Body of pancreas (tissue), 4 donors: ENCODE measurements at regions not wholly inside any gene's neighbourhood (a gene's known extent, or its start where the extent isn't known, plus 50 kb on each side); places are given as distances from the start of the nearest gene placed in this dataset.

Source experiments
- CTCF ChIP-seq, 7 experiments: fragments of 450-650 bp in 4 of 7; fragments of 200-600 bp in 3 of 7; sonication (generic) in 3 of 7; IDR thresholded peaks; one replicate each; pipeline ENCODE4 v1.5.1; 2016 to 2019; ENCODE audit warnings: antibody characterized with exemption in 7 of 7
- POLR2A ChIP-seq, 3 donors: fragments of 450-650 bp; IDR thresholded peaks; one replicate each; pipeline ENCODE4 v1.6.1; 2016; ENCODE audit warnings: antibody characterized with exemption in 3 of 3, mild to moderate bottlenecking in 2 of 3

GRCh38 chr11:95700471-95700817 is 89.1 kb downstream of the FAM76B start:
- TF ChIP-seq CTCF (IDR thresholded peaks at IDR 0.05) (no peak), POLR2A (IDR thresholded peaks at IDR 0.05) (no peak)
